Heart right ventricle (tissue), 16 donors: ENCODE measurements at regions not wholly inside any gene's neighbourhood (a gene's known extent, or its start where the extent isn't known, plus 50 kb on each side); places are given as distances from the start of the nearest gene placed in this dataset.
A peak's percentile ranks its signal among the peaks of the same experiment; 100 is the strongest.

Experiments used
- ATAC-seq, 8 donors: fragments of 200-7000 bp; cut with Tn5 transposase; one replicate each; pipeline ENCODE4 v1.9.1; 2020; ENCODE audit warnings: mild to moderate bottlenecking in 8 of 8, moderate library complexity in 8 of 8, moderate number of reproducible peaks in 1 of 8
- DNase-seq, 2 donors: peaks; one replicate each; pipeline ENCODE4 v3.0.0-alpha.2; 2020
- H3K27ac ChIP-seq, 10 donors: fragments of 200-600 bp; sonication (generic) in 2 of 10; one replicate each; pipeline versions ENCODE4 v1.5.0 to v1.8.0; 2020 to 2022; ENCODE audit warnings: mild to moderate bottlenecking in 3 of 10
- H3K27me3 ChIP-seq, 7 donors: fragments of 200-600 bp; one replicate each; pipeline ENCODE4 v1.8.0; 2021 to 2022; ENCODE audit warnings: mild to moderate bottlenecking in 2 of 7
- H3K36me3 ChIP-seq, 9 donors: fragments of 200-600 bp; sonication (generic) in 1 of 9; one replicate each; pipeline versions ENCODE4 v1.5.0 to v1.8.0; 2020 to 2022; ENCODE audit warnings: mild to moderate bottlenecking in 2 of 9
- H3K4me1 ChIP-seq, 9 donors: fragments of 200-600 bp; sonication (generic) in 1 of 9; one replicate each; pipeline versions ENCODE4 v1.5.0 to v1.8.0; 2020 to 2022; ENCODE audit warnings: mild to moderate bottlenecking in 4 of 9
- H3K4me3 ChIP-seq, 10 donors: fragments of 200-600 bp; sonication (generic) in 2 of 10; one replicate each; pipeline versions ENCODE4 v1.5.0 to v1.8.0; 2020 to 2022; ENCODE audit warnings: mild to moderate bottlenecking in 7 of 10, moderate library complexity in 2 of 10
- H3K9me3 ChIP-seq, 11 donors: fragments of 200-600 bp in 10 of 11; sonication (generic) in 2 of 11; one replicate each; pipeline versions ENCODE4 v1.5.0 to v1.8.0; 2013 to 2022; ENCODE audit warnings: mild to moderate bottlenecking in 2 of 11, control low read depth in 1 of 11, moderate library complexity in 1 of 11
- WGBS, 2 donors: extraction: QIAGEN DNeasy Blood & Tissue Kit; methylation state at CpG; one replicate each; pipeline ENCODE4 v1.1.7; 2013; ENCODE audit warnings: inconsistent platforms in 1 of 2; 5-methylcytosine and 5-hydroxymethylcytosine counted together
- intact Hi-C, 10 donors: fragments of 100-400 bp; cut with DNase I; formaldehyde crosslinking; loops; one replicate each; pipeline versions ENCODE4 v1.11.1 to v1.14.2; 2022
- TF ChIP-seq, protein P1 (sequence below), 9 donors: fragments of 200-600 bp; sonication (generic) in 2 of 9; IDR thresholded peaks; one replicate each; pipeline versions ENCODE4 v1.5.0 to v1.8.0; 2021 to 2022; ENCODE audit warnings: antibody characterized with exemption in 9 of 9, mild to moderate bottlenecking in 5 of 9, moderate library complexity in 1 of 9
- donor health status: Arrhythmogenic right ventricular cardiomyopathy.
- donor health status: ischemic (EF 13 %, LVEDD 7.1; RV severe dilation, severe dysfunction).
- donor health status: healthy with polysubstance abuse.
- donor health status: DM: no; HTN: yes; CAD: no.
- donor health status: DM: no; HTN: no; CAD: no.
- donor health status: ischemic (EF 25% LVEDD 6.9; RV normal size, moderate dysfunction).
- donor health status: ischemic (EF 25% LVEDD 5.7; RV mildly dilated, moderate dysfunction).
- donor health status: healthy.
- donor health status: DM: yes; HTN: yes; CAD: no.
- donor health status: Ischemic cardiomyopathy.
- donor health status: ischemic (EF 35%, LVEDD 5.7; RV mildly dilated, moderate dysfunction).
- donor health status: nonischemic (EF 11% LVEDD 7.7; RV severe dilation, severe dysfunction).
- donor health status: DM: yes; HTN: yes; CAD: no.
- donor health status: PGD.
- donor health status: ischemic (EF 29% LVEDD 5.4; RV normal size, mild dysfunction).
- donor health status: nonischemic (EF 23%, LVEDD 6.1; RV moderate dilation, normal function).

DNA sequence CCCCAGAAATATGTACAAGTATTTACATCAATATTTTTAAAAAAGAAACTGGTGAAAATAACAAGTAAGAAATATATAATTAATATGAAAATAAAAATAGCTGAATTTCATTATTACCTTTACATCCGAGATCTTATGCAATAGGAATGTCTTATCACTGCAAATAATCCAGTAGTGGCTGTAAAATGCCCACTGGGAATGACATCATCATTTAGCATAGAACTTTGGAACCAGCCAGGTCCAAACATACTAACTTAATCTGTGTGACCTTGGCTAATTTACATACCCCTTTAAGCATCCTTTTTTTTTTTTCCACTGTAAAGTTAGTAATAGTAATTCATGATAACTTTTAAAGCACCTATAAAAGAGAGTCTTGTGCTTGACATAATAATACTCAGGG is 611.7 kb downstream of the ZIC1 start:
- WGBS, 2 donors: 63 to 75% methylated on average over 1 of the region's 1 CpG
- no peaks in the 10 kb centered on the region for H3K27me3 ChIP-seq
- no peak for ATAC-seq
- no peaks in the 10 kb centered on the region for H3K36me3 ChIP-seq
- no peak overlapping the region for H3K27ac ChIP-seq
- no peaks in the 10 kb centered on the region for H3K4me1 ChIP-seq
- DNase-seq: no peak
- peaks cover 0 to 42% (median 10%) of the 10 kb centered on the region in 11 donors for H3K9me3 ChIP-seq
- H3K4me3 ChIP-seq: no peak overlapping the region
- TF ChIP-seq, protein P1, sequence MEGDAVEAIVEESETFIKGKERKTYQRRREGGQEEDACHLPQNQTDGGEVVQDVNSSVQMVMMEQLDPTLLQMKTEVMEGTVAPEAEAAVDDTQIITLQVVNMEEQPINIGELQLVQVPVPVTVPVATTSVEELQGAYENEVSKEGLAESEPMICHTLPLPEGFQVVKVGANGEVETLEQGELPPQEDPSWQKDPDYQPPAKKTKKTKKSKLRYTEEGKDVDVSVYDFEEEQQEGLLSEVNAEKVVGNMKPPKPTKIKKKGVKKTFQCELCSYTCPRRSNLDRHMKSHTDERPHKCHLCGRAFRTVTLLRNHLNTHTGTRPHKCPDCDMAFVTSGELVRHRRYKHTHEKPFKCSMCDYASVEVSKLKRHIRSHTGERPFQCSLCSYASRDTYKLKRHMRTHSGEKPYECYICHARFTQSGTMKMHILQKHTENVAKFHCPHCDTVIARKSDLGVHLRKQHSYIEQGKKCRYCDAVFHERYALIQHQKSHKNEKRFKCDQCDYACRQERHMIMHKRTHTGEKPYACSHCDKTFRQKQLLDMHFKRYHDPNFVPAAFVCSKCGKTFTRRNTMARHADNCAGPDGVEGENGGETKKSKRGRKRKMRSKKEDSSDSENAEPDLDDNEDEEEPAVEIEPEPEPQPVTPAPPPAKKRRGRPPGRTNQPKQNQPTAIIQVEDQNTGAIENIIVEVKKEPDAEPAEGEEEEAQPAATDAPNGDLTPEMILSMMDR (IDR thresholded peaks at IDR 0.05): no peak
- intact Hi-C loops: no loop called here

DNA sequence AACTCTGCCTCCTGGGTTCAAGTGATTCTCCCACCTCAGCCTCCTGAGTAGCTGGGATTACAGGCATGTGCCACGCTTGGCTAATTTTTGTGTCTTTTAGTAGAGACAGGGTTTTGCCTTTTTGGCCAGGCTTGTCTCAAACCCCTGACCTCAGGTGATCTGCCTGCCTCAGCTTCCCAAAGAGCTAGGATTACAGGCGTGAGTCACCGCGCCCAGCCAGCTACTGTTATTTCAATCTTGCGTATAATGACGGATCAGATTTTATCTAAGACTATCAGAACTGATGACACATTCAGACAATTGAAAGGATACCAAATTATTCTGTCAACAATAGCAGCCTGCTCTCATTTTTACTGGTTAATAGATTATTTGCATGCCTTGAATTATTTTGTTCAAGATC is 612.2 kb downstream of the ZIC1 start:
- Histone ChIP-seq H3K27ac (no peak overlapping the region), H3K36me3 (no peaks in the 10 kb centered on the region), H3K9me3 (peaks cover 0 to 36% (median 10%) of the 10 kb centered on the region in 11 donors), H3K27me3 (no peaks in the 10 kb centered on the region), H3K4me3 (no peak overlapping the region), H3K4me1 (no peaks in the 10 kb centered on the region)
- ATAC-seq (no peak), DNase-seq (no peak)
- intact Hi-C loops: no loop called here
- WGBS, 2 donors: 89 to 97% methylated on average over 6 of the region's 6 CpGs
- TF ChIP-seq, protein P1 (IDR thresholded peaks at IDR 0.05): no peak

DNA sequence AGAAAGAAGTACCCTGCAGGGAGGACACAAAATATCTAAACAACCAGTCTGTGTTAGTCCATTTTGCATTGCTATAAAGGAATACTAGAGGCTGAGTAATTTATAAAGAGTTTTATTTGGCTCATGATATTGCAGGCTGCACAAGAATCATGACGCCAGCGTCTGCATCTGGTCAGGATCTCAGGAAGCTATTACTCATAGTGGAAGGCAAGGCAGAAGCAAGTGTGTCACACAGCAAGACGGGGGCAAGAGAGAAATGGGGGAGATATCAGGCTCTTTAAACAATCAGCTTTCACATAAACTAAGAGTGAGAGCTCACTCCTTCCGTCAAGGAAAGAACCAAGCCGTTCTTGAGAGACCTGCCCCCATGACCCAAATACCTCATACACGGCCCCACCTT is 614.8 kb downstream of the ZIC1 start:
- Histone ChIP-seq H3K36me3 (no peaks in the 10 kb centered on the region), H3K4me1 (no peaks in the 10 kb centered on the region), H3K27me3 (no peaks in the 10 kb centered on the region), H3K9me3 (peaks cover 0 to 13% (median 0%) of the 10 kb centered on the region in 11 donors), H3K27ac (no peak overlapping the region), H3K4me3 (no peak overlapping the region)
- ATAC-seq (peak in 1 of 8 donors; percentile 63), DNase-seq (peak in 1 of 2 donors; percentile 4)
- TF ChIP-seq, protein P1 (IDR thresholded peaks at IDR 0.05): no peak
- WGBS, 2 donors: 75 to 76% methylated on average over 6 of the region's 6 CpGs
- intact Hi-C loops: no loop called here

DNA sequence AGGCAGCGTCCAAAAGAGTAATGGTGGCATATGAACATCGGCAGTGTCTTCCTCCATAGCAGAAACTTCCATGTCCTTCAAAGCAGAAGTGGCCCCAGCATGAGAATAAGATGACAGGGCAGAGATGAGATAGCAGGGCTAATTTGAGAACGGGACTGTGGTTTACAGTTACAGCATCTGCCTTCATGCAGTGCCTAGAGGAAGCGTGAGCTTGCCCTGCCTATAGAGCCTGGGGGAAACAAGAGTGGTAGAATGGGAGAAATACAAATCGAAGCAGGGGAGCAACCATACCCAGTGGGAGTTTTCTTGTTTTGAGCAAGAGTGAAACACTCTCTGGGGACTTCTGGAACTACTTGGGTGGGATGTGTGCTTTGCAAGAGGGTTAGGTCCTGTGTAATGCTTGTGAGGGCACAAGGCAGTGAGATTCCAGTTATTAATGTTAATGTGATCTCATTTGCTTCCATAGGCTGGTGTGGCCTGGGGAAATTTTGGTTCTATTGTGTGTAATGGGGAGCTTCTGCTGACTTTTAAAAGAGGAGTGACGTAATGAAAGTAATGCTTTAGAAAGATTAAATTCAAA is 616.9 kb downstream of the ZIC1 start:
- ATAC-seq (no peak), DNase-seq (no peak)
- no peak overlapping the region for H3K4me3 ChIP-seq
- 70 to 71% methylated on average over 6 of the region's 6 CpGs for WGBS, 2 donors
- no peaks in the 10 kb centered on the region for H3K27me3 ChIP-seq
- H3K9me3 ChIP-seq: no peaks in the 10 kb centered on the region
- TF ChIP-seq, protein P1 (IDR thresholded peaks at IDR 0.05): no peak
- no peaks in the 10 kb centered on the region for H3K4me1 ChIP-seq
- H3K27ac ChIP-seq: no peak overlapping the region
- intact Hi-C loops: no loop called here
- H3K36me3 ChIP-seq: no peaks in the 10 kb centered on the region
